GM23338 (cell line): ENCODE measurements at regions not wholly inside any gene's neighbourhood (a gene's known extent, or its start where the extent isn't known, plus 50 kb on each side); places are given as distances from the start of the nearest gene placed in this dataset.

ENCODE experiments used
- ATAC-seq: fragments of 200-7000 bp; cut with Tn5 transposase; 3 replicates; pipeline ENCODE4 v1.9.1; 2020
- DNase-seq: peaks from one replicate; pipeline ENCODE4 v3.0.0-alpha.2; 2015; ENCODE audit warnings: low spot score
- H2AFZ ChIP-seq: fragments of 200-600 bp; sonication (generic); 2 replicates; pipeline ENCODE4 v1.8.0; 2016; ENCODE audit warnings: antibody characterized with exemption, mild to moderate bottlenecking, moderate library complexity
- H3F3A ChIP-seq: fragments of 200-600 bp; sonication (generic); replicated peaks from 2 replicates; pipeline ENCODE4 v1.8.0; 2017; ENCODE audit warnings: antibody characterized with exemption, mixed run types, low read depth
- H3K27ac ChIP-seq: fragments of 200-600 bp; sonication (generic); 2 replicates; pipeline ENCODE4 v1.6.1; 2016; ENCODE audit warnings: low read depth
- H3K27me3 ChIP-seq: fragments of 200-600 bp; sonication (generic); 2 replicates; pipeline ENCODE4 v1.8.0; 2016; ENCODE audit warnings: mild to moderate bottlenecking, mixed run types, moderate library complexity; ENCODE audit not compliant: insufficient read depth
- H3K36me3 ChIP-seq: fragments of 200-600 bp; sonication (generic); 2 replicates; pipeline ENCODE4 v1.8.0; 2016; ENCODE audit warnings: mild to moderate bottlenecking; ENCODE audit not compliant: insufficient read depth
- H3K4me1 ChIP-seq: fragments of 200-600 bp; sonication (generic); 2 replicates; pipeline ENCODE4 v1.8.0; 2016; ENCODE audit warnings: mild to moderate bottlenecking, moderate library complexity; ENCODE audit not compliant: insufficient read depth
- H3K4me2 ChIP-seq: fragments of 200-600 bp; sonication (generic); 2 replicates; pipeline ENCODE4 v1.7.1; 2017; ENCODE audit warnings: mixed run types
- H3K4me3 ChIP-seq: fragments of 200-600 bp; sonication (generic); 2 replicates; pipeline ENCODE4 v1.6.1; 2016; ENCODE audit warnings: mixed run types
- H3K79me2 ChIP-seq: fragments of 200-600 bp; sonication (generic); replicated peaks from 2 replicates; pipeline ENCODE4 v1.8.0; 2017; ENCODE audit warnings: mild to moderate bottlenecking; ENCODE audit not compliant: insufficient read depth
- H3K9me2 ChIP-seq: fragments of 200-600 bp; sonication (generic); 2 replicates; pipeline ENCODE4 v1.8.0; 2017; ENCODE audit not compliant: insufficient read depth
- H4K20me1 ChIP-seq: fragments of 200-600 bp; sonication (generic); replicated peaks from 2 replicates; pipeline ENCODE4 v1.8.0; 2017; ENCODE audit warnings: mild to moderate bottlenecking; ENCODE audit not compliant: insufficient read depth
- H3K27ac Mint-ChIP-seq: 2 replicates; pipeline ENCODE4 v1.8.0; 2020; ENCODE audit warnings: inconsistent platforms, mild to moderate bottlenecking, moderate library complexity, mixed read lengths
- H3K27me3 Mint-ChIP-seq: 3 replicates; pipeline ENCODE4 v1.8.0; 2022; ENCODE audit warnings: low read depth, mild to moderate bottlenecking, moderate library complexity, mixed read lengths, inconsistent platforms; ENCODE audit not compliant: insufficient read depth, poor library complexity
- H3K36me3 Mint-ChIP-seq: 3 replicates; pipeline ENCODE4 v1.8.0; 2021; ENCODE audit warnings: low read depth, mild to moderate bottlenecking, inconsistent platforms, moderate library complexity, mixed read lengths
- H3K4me1 Mint-ChIP-seq: 3 replicates; pipeline ENCODE4 v1.8.0; 2020; ENCODE audit warnings: mild to moderate bottlenecking, inconsistent platforms, mixed read lengths
- H3K4me3 Mint-ChIP-seq: 3 replicates; pipeline ENCODE4 v1.8.0; 2021; ENCODE audit warnings: moderate library complexity, mild to moderate bottlenecking, inconsistent platforms, mixed read lengths
- H3K9me3 Mint-ChIP-seq: 3 replicates; pipeline ENCODE4 v1.8.0; 2020; ENCODE audit warnings: moderate library complexity, mild to moderate bottlenecking, inconsistent platforms, mixed read lengths
- CREB1 ChIP-seq: fragments of 250-450 bp; sonication (Bioruptor Pico); IDR thresholded peaks from 2 replicates; pipeline ENCODE4 v1.5.0; 2020; ENCODE audit warnings: low read depth, mild to moderate bottlenecking, moderate library complexity
- CTCF ChIP-seq, 2 experiments: fragments of 200-600 bp in 1 of 2; sonication (generic) in 1 of 2; conservative IDR thresholded peaks; 2 replicates each; pipeline versions ENCODE4 v1.5.1 to v1.6.1; 2016 to 2017; ENCODE audit warnings: antibody characterized with exemption in 2 of 2, low read depth in 2 of 2, mild to moderate bottlenecking in 2 of 2, moderate library complexity in 1 of 2
- ETS1 ChIP-seq: IDR thresholded peaks from 2 replicates; pipeline ENCODE4 v1.6.1; 2016; ENCODE audit warnings: antibody characterized with exemption
- EZH2 ChIP-seq: fragments of 200-600 bp; sonication (generic); IDR thresholded peaks from one replicate; pipeline ENCODE4 v1.8.0; 2017; ENCODE audit warnings: antibody characterized with exemption, mild to moderate bottlenecking, low read depth; ENCODE audit not compliant: unreplicated experiment
- EZH2phosphoT487 ChIP-seq: fragments of 200-600 bp; sonication (generic); IDR thresholded peaks from one replicate; pipeline ENCODE4 v1.8.1; 2018; ENCODE audit warnings: antibody characterized with exemption; ENCODE audit not compliant: unreplicated experiment
- JUNB ChIP-seq: IDR thresholded peaks from one replicate; pipeline ENCODE4 v1.6.1; 2016; ENCODE audit warnings: antibody characterized with exemption; ENCODE audit not compliant: unreplicated experiment
- NANOG ChIP-seq: IDR thresholded peaks from 2 replicates; pipeline ENCODE4 v1.6.1; 2016; ENCODE audit warnings: antibody characterized with exemption, borderline replicate concordance
- POLR2AphosphoS5 ChIP-seq: IDR thresholded peaks from 2 replicates; pipeline ENCODE4 v1.6.1; 2016; ENCODE audit warnings: antibody characterized with exemption, low read depth
- REST ChIP-seq: IDR thresholded peaks from one replicate; pipeline ENCODE4 v1.6.1; 2018; ENCODE audit warnings: antibody characterized with exemption; ENCODE audit not compliant: unreplicated experiment
- STAT1 ChIP-seq: IDR thresholded peaks from one replicate; pipeline ENCODE4 v1.6.1; 2016; ENCODE audit warnings: antibody characterized with exemption; ENCODE audit not compliant: unreplicated experiment
- ZNF114 ChIP-seq: fragments of 250-450 bp; sonication (Bioruptor Pico); IDR thresholded peaks from 2 replicates; pipeline ENCODE4 v1.5.0; 2020; ENCODE audit warnings: mild to moderate bottlenecking, moderate library complexity
- ZNF331 ChIP-seq: fragments of 250-450 bp; sonication (Bioruptor Pico); IDR thresholded peaks from 2 replicates; pipeline ENCODE4 v1.5.0; 2020; ENCODE audit warnings: low read depth, mild to moderate bottlenecking, moderate library complexity
- ZNF462 ChIP-seq: fragments of 250-450 bp; sonication (Bioruptor Pico); IDR thresholded peaks from 2 replicates; pipeline ENCODE4 v1.5.0; 2020; ENCODE audit warnings: mild to moderate bottlenecking, moderate library complexity

- no peak for ATAC-seq
- Mint-ChIP-seq H3K27ac (no peak overlapping the region), H3K4me1 (no peaks in the 10 kb centered on the region), H3K4me3 (no peak overlapping the region), H3K36me3 (no peaks in the 10 kb centered on the region), H3K9me3 (no peaks in the 10 kb centered on the region), H3K27me3 (no peaks in the 10 kb centered on the region)
- Histone ChIP-seq H4K20me1 (no peaks in the 10 kb centered on the region), H3F3A (no peaks in the 10 kb centered on the region), H3K36me3 (no peaks in the 10 kb centered on the region), H3K9me2 (peaks cover 6% of the 10 kb centered on the region; the same call in 1 of the 2 replicates), H2AFZ (no peak overlapping the region), H3K27ac (no peak overlapping the region), H3K4me1 (no peaks in the 10 kb centered on the region), H3K27me3 (no peaks in the 10 kb centered on the region), H3K4me2 (no peak overlapping the region), H3K79me2 (no peaks in the 10 kb centered on the region), H3K4me3 (no peak overlapping the region)
- TF ChIP-seq NANOG (no peak), EZH2phosphoT487 (no peak), CTCF (conservative IDR thresholded peaks at IDR 0.05; ENCODE audit: low read depth in 2 of 2) (no peak), POLR2AphosphoS5 (no peak), ZNF114 (no peak), REST (no peak), ZNF331 (CRISPR knock-in tag) (no peak), CREB1 (CRISPR knock-in tag) (no peak), EZH2 (no peak), ZNF462 (CRISPR knock-in tag) (no peak), JUNB (no peak), ETS1 (no peak), STAT1 (no peak)
- DNase-seq, result no peak
These were observed 286.9 kb upstream of the CLINT1 start for GRCh38 chr5:158145827-158146226.
